Nephron progenitor cell (in vitro differentiated cells): ENCODE measurements at regions not wholly inside any gene's neighbourhood (a gene's known extent, or its start where the extent isn't known, plus 50 kb on each side); places are given as distances from the start of the nearest gene placed in this dataset.

Source experiments
- DNase-seq: peaks from one replicate; pipeline ENCODE4 v3.0.0; 2021
- H3K27ac Mint-ChIP-seq: 2 replicates; pipeline ENCODE4 v1.8.0; 2021; ENCODE audit warnings: mild to moderate bottlenecking, moderate library complexity, mixed read lengths
- H3K27me3 Mint-ChIP-seq: 2 replicates; pipeline ENCODE4 v1.8.0; 2021; ENCODE audit warnings: mild to moderate bottlenecking, low read depth, mixed read lengths; ENCODE audit not compliant: poor library complexity
- H3K36me3 Mint-ChIP-seq: 2 replicates; pipeline ENCODE4 v1.8.0; 2021; ENCODE audit warnings: low read depth, mixed read lengths
- H3K4me1 Mint-ChIP-seq: 2 replicates; pipeline ENCODE4 v1.8.0; 2021; ENCODE audit warnings: mixed read lengths
- H3K4me3 Mint-ChIP-seq: 2 replicates; pipeline ENCODE4 v1.8.0; 2021; ENCODE audit warnings: mild to moderate bottlenecking, moderate library complexity, mixed read lengths
- H3K9me3 Mint-ChIP-seq: 2 replicates; pipeline ENCODE4 v1.8.0; 2021; ENCODE audit warnings: mild to moderate bottlenecking, moderate library complexity, mixed read lengths
- TF ChIP-seq, protein P1 (sequence below): fragments of 200-600 bp; sonication (generic); IDR thresholded peaks from 2 replicates; pipeline ENCODE4 v1.5.0; 2021; ENCODE audit warnings: antibody characterized with exemption

DNA sequence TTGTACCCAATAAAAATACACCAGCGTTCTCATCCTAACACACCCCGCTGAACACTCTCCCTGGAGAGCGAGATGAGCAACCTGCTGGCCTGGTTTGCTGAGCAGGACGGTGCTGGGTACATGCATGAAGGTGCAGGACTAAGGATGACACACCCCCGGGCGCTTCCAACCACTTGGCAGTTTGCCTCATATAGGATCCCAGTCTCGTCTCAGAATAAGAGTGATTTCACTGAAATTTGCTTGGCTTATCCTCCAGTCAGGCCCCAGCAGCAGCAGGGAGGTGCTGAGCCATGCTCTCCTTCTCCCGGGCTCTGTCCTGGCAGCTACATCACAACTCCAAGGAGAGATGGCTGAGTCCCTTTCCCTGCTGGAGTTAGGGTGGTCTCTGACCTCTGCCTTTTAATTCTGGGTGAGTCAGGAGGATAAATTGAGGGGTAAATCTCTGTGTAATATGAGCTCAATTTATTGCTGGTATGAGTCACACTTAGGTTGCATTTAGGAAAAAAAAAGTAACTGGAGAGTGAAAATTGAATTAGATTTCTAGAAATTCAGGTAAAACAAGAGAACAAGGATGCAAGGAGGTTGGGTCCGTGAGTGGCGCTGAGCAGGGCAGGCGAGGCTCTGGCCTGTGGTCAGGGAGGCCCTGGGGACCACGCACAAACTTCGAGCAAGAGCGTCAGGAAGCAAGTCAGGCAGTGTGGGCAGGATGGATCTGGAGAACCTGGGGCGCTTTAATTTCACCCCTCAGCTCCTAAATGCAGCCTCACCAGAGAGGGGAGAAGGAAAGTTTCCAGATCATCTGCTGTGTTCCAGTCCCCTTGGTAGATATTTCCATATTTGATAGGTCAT lies 974.0 kb downstream of the TBC1D22A start:
- Mint-ChIP-seq H3K4me1 (peaks cover 17% of the 10 kb centered on the region), H3K27ac (no peak overlapping the region), H3K4me3 (no peak overlapping the region), H3K9me3 (peaks cover 11% of the 10 kb centered on the region), H3K36me3 (no peaks in the 10 kb centered on the region), H3K27me3 (peaks cover 11% of the 10 kb centered on the region)
- no peak for DNase-seq
- TF ChIP-seq, protein P1, sequence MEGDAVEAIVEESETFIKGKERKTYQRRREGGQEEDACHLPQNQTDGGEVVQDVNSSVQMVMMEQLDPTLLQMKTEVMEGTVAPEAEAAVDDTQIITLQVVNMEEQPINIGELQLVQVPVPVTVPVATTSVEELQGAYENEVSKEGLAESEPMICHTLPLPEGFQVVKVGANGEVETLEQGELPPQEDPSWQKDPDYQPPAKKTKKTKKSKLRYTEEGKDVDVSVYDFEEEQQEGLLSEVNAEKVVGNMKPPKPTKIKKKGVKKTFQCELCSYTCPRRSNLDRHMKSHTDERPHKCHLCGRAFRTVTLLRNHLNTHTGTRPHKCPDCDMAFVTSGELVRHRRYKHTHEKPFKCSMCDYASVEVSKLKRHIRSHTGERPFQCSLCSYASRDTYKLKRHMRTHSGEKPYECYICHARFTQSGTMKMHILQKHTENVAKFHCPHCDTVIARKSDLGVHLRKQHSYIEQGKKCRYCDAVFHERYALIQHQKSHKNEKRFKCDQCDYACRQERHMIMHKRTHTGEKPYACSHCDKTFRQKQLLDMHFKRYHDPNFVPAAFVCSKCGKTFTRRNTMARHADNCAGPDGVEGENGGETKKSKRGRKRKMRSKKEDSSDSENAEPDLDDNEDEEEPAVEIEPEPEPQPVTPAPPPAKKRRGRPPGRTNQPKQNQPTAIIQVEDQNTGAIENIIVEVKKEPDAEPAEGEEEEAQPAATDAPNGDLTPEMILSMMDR, result no peak

DNA sequence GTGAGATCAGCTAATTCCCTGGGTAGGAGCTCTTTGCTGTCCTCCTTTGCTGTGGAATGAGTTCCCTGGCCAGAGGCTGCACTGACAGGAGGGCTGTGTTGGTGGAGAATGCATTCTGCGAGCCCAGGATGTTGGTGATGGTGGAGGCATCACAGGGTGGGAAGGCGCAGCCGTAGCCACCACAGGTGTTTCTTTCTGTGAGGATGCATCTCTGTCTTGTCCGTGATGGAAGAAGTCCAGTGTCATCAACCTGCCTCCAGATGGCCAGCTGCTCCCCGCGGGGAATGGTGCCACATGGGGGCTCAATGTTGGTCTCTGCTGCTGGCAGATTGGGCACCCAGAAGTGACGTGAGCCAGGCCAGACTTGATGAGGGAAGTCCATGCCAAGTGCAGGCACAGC lies 972.1 kb downstream of the TBC1D22A start:
- H3K9me3 Mint-ChIP-seq, result peaks cover 22% of the 10 kb centered on the region
- no peak for DNase-seq
- no peak overlapping the region for H3K4me3 Mint-ChIP-seq
- H3K27me3 Mint-ChIP-seq, result peaks cover 12% of the 10 kb centered on the region
- TF ChIP-seq, protein P1, result no peak
- H3K27ac Mint-ChIP-seq, result no peak overlapping the region
- peaks cover 11% of the 10 kb centered on the region for H3K4me1 Mint-ChIP-seq
- H3K36me3 Mint-ChIP-seq, result no peaks in the 10 kb centered on the region

DNA sequence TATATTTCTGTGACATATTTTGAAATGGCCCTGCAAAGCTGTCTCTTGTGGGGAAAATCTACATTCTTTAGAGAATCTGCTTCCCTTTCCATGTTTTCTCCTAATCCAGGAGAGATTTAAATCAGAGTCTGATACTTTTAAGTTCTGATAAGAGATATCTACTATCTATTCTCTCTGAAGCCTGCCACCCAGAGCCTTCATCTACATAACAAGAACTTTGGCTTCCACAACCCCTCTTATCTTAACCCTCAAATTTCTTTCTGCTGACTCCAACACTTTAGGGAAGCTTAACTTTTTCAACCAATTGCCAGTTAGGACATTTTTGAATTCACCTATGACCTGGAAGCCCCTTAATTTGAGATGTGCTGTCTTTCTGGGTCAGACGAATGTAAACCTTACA lies 965.2 kb downstream of the TBC1D22A start:
- peaks cover 27% of the 10 kb centered on the region for H3K9me3 Mint-ChIP-seq
- no peak overlapping the region for H3K4me3 Mint-ChIP-seq
- DNase-seq, result no peak
- peaks cover 6% of the 10 kb centered on the region for H3K27me3 Mint-ChIP-seq
- no peaks in the 10 kb centered on the region for H3K36me3 Mint-ChIP-seq
- no peak overlapping the region for H3K27ac Mint-ChIP-seq
- TF ChIP-seq, protein P1, result no peak
- no peaks in the 10 kb centered on the region for H3K4me1 Mint-ChIP-seq

DNA sequence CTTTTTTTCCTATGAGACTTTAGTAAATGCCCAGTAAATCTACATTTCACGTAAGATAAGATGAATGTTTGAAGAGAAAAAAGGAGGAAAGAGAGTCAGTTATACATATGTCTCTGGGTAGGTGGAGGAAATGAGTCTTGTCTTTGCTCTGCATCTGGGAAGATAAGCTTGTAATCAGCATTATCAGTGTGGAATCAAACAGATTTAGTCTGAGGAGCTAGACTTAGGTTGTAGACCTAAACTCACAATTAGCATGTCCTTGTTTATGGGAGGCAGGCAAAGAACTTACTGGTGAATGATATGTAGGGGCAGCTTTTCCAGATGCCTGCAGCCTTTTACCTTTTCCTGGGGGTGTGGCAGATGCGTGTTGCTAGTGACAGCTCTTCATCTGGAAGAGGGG lies 962.3 kb downstream of the TBC1D22A start:
- H3K4me1 Mint-ChIP-seq, result no peaks in the 10 kb centered on the region
- TF ChIP-seq, protein P1, result no peak
- H3K27me3 Mint-ChIP-seq, result no peaks in the 10 kb centered on the region
- H3K27ac Mint-ChIP-seq, result no peak overlapping the region
- no peak overlapping the region for H3K4me3 Mint-ChIP-seq
- no peaks in the 10 kb centered on the region for H3K36me3 Mint-ChIP-seq
- H3K9me3 Mint-ChIP-seq, result peaks cover 8% of the 10 kb centered on the region
- DNase-seq, result no peak

DNA sequence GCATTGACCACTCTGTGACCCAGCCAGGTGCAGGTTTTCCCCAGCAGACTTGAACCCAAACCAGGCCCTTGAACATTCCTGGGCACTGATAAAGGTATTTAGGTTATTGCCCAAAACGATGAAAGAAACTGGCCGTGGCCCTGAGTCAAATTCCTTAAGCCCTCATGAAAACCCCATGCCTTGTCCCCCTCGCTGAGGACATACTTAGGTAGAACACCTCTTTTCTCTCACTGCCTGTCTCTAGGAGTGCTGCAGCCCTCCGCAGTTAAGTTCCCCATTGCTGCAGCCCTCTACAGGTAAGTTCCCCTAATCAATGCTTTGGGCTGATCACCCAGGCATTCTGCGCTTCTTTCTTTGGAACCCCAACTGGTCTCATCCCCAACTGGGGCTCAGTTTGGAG lies 961.6 kb downstream of the TBC1D22A start:
- Mint-ChIP-seq H3K27me3 (no peaks in the 10 kb centered on the region), H3K9me3 (peaks cover 4% of the 10 kb centered on the region), H3K4me1 (no peaks in the 10 kb centered on the region), H3K4me3 (no peak overlapping the region), H3K36me3 (no peaks in the 10 kb centered on the region), H3K27ac (no peak overlapping the region)
- DNase-seq, result no peak
- TF ChIP-seq, protein P1, result no peak

DNA sequence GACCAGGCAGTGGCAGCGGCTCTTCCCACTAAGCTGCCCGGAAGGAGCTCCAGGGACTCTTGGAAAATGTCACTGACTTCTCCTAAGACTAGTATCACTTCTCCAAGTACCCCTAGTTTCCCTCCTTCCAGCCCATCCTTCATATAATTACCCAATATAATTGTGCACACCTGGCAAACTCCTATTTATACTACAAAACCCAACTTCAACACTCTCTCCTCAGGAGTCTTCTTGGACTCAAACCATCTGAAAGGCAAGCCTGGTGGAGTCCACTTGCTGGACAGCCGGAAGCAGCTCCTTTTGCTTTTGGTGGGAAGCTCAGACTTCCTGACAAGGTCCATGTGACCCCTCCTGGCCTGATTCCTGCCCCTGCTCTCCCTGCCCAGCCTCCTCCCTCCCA lies 955.9 kb downstream of the TBC1D22A start:
- no peak for DNase-seq
- Mint-ChIP-seq H3K9me3 (no peaks in the 10 kb centered on the region), H3K27ac (no peak overlapping the region)

More for the DNA sequence above, 955.9 kb downstream of the TBC1D22A start:
- Mint-ChIP-seq H3K36me3 (no peaks in the 10 kb centered on the region), H3K4me3 (no peak overlapping the region), H3K27me3 (peaks cover 3% of the 10 kb centered on the region), H3K4me1 (peaks cover 6% of the 10 kb centered on the region)
- TF ChIP-seq, protein P1, result no peak
